ENCODE measurements at regions not wholly inside any gene's neighbourhood (a gene's known extent, or its start where the extent isn't known, plus 50 kb on each side); places are given as distances from the start of the nearest gene placed in this dataset.

DNA sequence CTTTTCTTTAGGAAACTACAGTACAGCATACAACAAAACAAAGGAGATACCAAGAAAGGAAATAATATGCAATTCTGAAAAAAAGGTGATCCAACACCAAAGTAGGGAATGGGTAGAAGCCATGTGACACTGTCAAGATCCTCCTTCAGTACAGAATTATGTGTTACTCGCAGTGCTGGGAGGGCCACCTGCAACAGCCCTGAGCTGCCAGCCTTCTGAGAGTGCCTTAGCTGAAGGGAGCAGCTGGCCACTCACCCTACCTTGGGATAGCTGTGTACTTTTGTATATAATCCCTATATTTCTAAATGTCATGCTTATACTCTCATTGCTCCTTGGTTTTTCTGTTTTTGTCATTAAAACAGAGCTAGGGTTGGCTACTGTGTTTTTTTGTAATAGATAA is 1518.2 kb upstream of the PCDH20 start:
- DNase-seq, result no peak

DNA sequence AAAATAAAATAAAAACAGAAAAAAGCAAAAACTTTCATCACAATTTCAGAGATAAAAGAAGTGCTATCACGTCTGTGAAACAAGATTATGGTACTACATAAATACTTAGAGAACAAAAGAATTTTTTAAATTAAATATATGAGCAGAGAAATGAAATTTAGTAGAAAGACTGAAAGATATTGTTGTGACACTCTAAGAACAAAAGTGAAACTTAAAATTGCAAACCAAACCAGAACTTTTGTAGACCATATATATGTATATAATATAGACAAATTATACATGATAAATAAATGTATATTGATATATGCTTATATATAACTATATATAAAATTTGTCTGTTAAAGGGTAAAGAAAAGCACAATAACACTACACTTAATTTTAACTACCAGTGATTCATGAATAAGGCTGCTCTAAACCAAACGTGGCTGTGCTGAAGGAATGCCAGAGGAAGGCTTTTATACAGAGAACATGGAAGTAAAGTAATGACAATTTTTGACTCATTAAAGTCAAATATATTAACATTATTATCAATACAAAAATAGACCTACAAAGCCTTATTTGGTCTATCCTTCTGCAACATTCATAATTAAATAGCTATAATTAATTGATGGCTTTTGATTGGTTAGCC is 1516.7 kb upstream of the PCDH20 start:
- DNase-seq, result no peak

- no peak for DNase-seq
Measured at GRCh38 chr13:62931853-62932252, 1516.2 kb upstream of the PCDH20 start.

GRCh38 chr13:62924395-62924794 is 1508.7 kb upstream of the PCDH20 start:
- no peak for DNase-seq

DNA sequence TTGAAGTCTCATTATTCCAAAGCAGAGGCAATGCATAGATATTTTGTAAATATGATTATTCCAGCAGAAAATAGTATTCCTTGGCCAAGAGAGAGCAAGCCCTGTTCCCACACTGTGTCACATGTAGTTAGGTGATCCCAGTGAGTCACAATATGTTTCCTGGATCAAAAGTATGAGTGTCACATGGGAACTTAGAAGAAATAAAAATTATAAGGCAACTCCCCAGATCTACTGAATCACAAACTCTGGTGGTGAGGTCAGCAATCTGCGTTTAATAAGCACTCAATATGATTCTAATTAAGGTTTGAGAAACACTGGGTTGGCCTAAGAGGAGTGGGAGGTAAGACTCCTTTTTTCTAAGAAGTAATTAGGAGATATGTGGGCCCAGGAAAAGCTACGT is 1504.5 kb upstream of the PCDH20 start:
- DNase-seq, result no peak

DNA sequence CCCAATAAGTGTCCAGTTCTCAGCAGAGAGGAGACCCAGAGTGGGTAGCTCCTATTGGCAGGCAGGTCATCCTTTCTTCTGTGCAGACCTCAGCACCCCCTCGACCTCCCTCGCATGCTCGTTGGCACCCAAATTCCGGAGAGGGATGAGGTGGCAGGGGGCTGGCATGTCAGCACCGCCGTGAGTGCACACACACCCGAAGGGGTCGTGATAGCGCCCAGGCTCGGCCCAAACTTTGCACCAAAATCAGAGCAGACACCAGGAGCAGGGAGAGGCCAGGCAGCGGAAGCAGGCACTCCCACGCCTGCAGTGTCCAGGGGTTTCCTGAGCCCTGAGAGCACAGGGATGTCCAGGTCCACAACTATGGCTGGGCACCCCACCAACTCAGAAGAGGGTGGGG is 1503.8 kb upstream of the PCDH20 start:
- DNase-seq, result no peak

DNA sequence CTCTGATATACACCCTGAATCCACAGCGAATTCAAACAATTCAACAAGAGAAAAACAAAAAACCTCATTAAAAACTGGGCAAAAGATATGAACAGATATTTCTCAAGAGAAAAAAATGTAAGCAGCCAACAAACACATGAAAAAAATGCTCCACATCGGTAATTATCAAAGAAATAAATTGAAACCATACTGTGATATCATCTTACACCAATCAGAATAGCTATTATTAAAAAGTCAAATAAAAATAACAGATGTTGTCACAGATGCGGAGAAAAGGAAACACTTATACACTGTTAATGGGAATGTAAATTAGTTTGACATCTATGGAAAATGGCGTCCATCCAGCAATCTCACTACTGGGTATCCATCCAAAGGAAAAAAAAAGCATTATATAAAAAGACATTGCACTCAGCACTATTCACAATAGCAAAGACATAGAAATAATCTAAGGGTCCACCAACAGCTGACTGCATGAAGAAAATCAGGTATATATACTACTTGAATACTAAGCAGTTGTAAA is 1495.0 kb upstream of the PCDH20 start:
- DNase-seq, result no peak

- no peak for DNase-seq
Measured at GRCh38 chr13:62908321-62908720, 1492.7 kb upstream of the PCDH20 start.

DNA sequence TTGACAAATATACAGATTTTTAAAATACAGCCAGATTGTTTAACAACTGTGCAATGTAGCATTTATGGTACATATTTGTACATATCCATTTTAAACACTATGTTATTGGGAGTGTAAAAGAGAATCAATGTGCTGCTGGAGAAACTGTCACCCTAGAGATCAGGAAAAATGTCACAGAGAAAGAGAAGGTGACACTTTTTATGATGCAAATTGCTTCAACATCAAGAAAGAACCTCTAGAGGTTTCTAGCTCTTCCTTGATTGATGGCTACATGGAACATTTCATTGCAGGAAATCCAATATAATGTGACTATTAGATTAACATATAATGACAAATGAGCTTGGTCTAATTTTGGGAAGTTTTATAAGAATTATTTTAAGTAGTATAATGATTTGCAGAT is 1491.2 kb upstream of the PCDH20 start:
- DNase-seq, result no peak

- no peak for DNase-seq
Measured at GRCh38 chr13:62906469-62906868, 1490.8 kb upstream of the PCDH20 start.

- DNase-seq, result no peak
Measured at GRCh38 chr13:62887046-62887445, 1471.4 kb upstream of the PCDH20 start.

DNA sequence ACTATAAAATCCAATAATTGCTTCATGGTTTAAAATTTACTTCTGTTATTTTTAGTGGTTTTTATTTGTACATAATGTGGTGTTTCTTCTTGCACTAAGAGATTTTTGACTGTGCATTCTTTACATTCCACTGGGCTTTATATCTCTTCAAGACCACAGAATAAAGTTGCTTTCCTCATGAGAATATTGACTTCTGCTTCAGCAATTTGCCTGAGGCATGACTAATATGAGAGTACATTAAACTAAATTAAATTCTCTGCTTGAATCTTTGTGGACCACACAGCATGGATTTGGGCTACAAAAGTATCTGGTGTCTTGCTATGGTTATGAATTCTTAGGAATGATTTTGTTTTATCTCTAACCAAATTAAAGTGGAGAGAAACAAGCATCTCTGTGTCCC is 1463.4 kb upstream of the PCDH20 start:
- no peak for DNase-seq

GRCh38 chr13:62875118-62875640 is 1459.5 kb upstream of the PCDH20 start:
- no peak for DNase-seq

- no peak for DNase-seq
Measured at GRCh38 chr13:62850331-62850730, 1434.7 kb upstream of the PCDH20 start.

GRCh38 chr13:62847520-62847919 is 1431.9 kb upstream of the PCDH20 start:
- no peak for DNase-seq

- DNase-seq, result no peak
Measured at GRCh38 chr13:62846302-62846701, 1430.7 kb upstream of the PCDH20 start.

DNA sequence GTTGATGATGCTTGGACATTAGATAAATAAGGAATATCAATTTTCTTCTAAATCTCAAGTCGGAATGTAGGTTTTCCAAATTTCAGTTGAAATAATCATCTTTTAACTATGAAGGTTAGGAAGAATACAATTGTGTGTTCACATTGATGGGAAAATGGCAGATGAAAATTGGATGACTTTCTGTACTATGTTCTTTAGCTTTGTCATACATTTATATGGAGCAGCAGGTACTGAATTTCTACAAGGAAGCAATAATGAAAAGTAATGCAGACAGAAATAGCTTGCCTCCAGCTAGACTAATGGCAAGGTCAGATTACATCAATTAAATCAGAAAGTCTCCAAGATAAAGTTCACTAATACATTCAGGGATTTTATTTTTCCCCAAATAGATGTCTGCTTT is 1423.7 kb upstream of the PCDH20 start:
- no peak for DNase-seq

GRCh38 chr13:62838929-62839328 is 1423.3 kb upstream of the PCDH20 start:
- DNase-seq, result no peak

DNA sequence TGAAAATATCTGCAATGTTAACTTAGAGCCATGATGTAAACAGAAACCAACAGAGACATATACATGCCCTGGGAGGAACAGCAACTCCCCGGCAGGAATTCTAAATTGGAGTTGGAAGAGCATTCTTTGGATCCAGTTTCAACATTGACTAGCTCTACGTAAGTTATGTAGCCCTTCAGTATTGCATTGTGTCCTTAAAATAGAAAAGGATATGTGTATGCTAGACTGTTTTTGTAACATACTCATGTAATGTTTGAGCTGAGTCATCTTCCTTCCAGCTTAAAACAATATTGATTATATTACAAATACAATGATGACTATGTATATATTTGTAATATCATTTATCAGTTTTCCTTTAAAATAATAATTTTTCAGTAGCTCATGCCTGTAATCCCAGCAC is 1422.2 kb upstream of the PCDH20 start:
- DNase-seq, result no peak

GRCh38 chr13:62829486-62829885 is 1413.8 kb upstream of the PCDH20 start:
- DNase-seq, result no peak

GRCh38 chr13:62799931-62800436 is 1384.3 kb upstream of the PCDH20 start:
- DNase-seq, result no peak

DNA sequence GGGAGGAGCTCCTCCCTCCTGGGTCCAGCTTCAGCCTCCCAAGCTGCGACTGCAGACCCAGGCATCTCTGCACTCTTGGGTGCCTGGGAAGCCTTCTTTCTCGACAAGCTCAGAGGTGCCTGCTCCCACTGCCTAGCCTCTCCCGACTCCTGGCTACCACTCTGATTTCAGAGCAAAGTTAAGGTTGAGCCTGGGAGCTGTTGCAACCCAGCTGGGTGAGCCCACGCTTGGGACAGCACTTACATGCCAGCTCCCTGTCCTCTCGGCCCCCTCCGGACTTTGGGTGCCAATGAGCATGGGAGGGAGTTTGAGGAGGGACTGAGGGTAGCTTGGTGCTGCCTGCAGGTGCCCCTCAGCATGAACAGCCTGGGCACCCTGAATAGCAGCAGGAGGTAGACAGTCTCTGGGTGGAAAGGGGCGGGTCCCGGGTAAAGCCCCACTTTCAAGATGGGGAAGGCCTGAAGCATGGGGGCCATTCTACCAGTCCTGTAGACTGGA is 1383.4 kb upstream of the PCDH20 start:
- no peak for DNase-seq

- no peak for DNase-seq
Measured at GRCh38 chr13:62793850-62794249, 1378.2 kb upstream of the PCDH20 start.

DNA sequence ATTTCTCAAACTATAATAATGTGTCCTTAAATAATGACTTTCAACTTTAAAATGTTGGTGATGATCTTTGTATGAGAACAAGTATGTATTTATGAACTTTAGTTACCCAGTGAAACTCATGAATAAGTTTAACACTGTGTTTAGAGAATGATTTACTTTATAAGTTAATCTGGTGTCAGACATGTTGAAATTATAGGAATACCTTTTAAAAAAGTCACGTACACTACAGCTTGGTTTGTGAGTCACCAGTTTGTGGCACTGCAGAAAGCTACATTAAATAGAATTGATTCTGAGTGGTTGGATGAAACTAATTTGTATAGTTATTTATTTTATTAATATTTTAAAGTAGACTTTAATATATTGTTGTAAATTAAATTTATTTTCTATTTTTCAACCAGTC is 1366.2 kb upstream of the PCDH20 start:
- no peak for DNase-seq

DNA sequence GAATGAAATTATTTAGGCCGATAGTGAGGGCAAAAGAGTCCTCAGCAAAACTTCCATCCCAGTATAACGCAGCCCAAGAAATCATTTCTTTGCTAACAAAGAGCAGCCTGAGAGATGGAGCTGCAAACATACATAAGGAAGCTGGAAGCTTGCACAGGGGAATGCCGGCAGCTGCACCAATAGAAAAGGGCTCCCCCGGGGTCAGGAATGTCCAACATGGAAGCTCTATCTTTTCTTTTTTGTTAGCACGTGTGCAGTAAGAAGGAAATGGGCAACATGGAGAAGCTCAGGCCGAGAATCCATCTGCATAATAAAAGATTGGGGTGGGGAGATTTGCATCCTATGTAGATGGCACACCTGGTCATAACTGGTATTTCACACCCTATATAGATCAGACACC is 1363.5 kb upstream of the PCDH20 start:
- DNase-seq, result no peak
